Hepatocyte (in vitro differentiated cells): ENCODE measurements at regions not wholly inside any gene's neighbourhood (a gene's known extent, or its start where the extent isn't known, plus 50 kb on each side); places are given as distances from the start of the nearest gene placed in this dataset.

Source experiments
- DNase-seq: peaks from one replicate; pipeline ENCODE4 v3.0.0-alpha.2; 2016; ENCODE audit warnings: low spot score
- H2AFZ ChIP-seq: fragments of 200-600 bp; sonication (generic); 2 replicates; pipeline ENCODE4 v1.6.0; 2016; ENCODE audit warnings: antibody characterized with exemption, mild to moderate bottlenecking
- H3K27ac ChIP-seq: fragments of 200-600 bp; sonication (generic); 2 replicates; pipeline ENCODE4 v1.5.1; 2016; ENCODE audit warnings: mild to moderate bottlenecking
- H3K27me3 ChIP-seq: fragments of 200-600 bp; sonication (generic); 2 replicates; pipeline ENCODE4 v1.6.1; 2016
- H3K36me3 ChIP-seq: fragments of 200-600 bp; sonication (generic); replicated peaks from 2 replicates; pipeline ENCODE4 v1.5.1; 2016; ENCODE audit warnings: low read depth; ENCODE audit not compliant: insufficient read depth
- H3K4me1 ChIP-seq: fragments of 200-600 bp; sonication (generic); 2 replicates; pipeline ENCODE4 v1.5.1; 2016; ENCODE audit warnings: mild to moderate bottlenecking, moderate library complexity; ENCODE audit not compliant: insufficient read depth
- H3K4me2 ChIP-seq: fragments of 200-600 bp; sonication (generic); 2 replicates; pipeline ENCODE4 v1.6.0; 2016
- H3K4me3 ChIP-seq: fragments of 200-600 bp; sonication (generic); 2 replicates; pipeline ENCODE4 v1.5.1; 2016; ENCODE audit warnings: mild to moderate bottlenecking
- H3K79me2 ChIP-seq: fragments of 200-600 bp; sonication (generic); 2 replicates; pipeline ENCODE4 v1.6.0; 2017; ENCODE audit warnings: mild to moderate bottlenecking
- H3K9me2 ChIP-seq: fragments of 200-600 bp; sonication (generic); replicated peaks from 2 replicates; pipeline ENCODE4 v1.6.0; 2017; ENCODE audit warnings: mild to moderate bottlenecking; ENCODE audit not compliant: insufficient read depth
- H3K9me3 ChIP-seq: fragments of 200-600 bp; sonication (generic); 2 replicates; pipeline ENCODE4 v1.5.1; 2016; ENCODE audit warnings: low read depth, mild to moderate bottlenecking
- H4K20me1 ChIP-seq: fragments of 200-600 bp; sonication (generic); 2 replicates; pipeline ENCODE4 v1.6.0; 2016; ENCODE audit warnings: mild to moderate bottlenecking; ENCODE audit not compliant: insufficient read depth, poor library complexity, severe bottlenecking
- CTCF ChIP-seq: fragments of 200-600 bp; sonication (generic); IDR thresholded peaks from 2 replicates; pipeline ENCODE4 v1.5.1; 2016; ENCODE audit warnings: antibody characterized with exemption, mild to moderate bottlenecking; ENCODE audit not compliant: poor library complexity
- EZH2 ChIP-seq: fragments of 200-600 bp; sonication (generic); IDR thresholded peaks from 2 replicates; pipeline ENCODE4 v1.6.1; 2016; ENCODE audit warnings: antibody characterized with exemption, mild to moderate bottlenecking, borderline replicate concordance
- EZH2phosphoT487 ChIP-seq: fragments of 200-600 bp; sonication (generic); IDR thresholded peaks from one replicate; pipeline ENCODE4 v1.6.1; 2018; ENCODE audit warnings: antibody characterized with exemption, mild to moderate bottlenecking, low read depth, moderate library complexity; ENCODE audit not compliant: unreplicated experiment, severe bottlenecking
- WGBS: methylation state at CpG from one replicate; pipeline ENCODE4 v1.1.6; 2016; ENCODE audit warnings: low lambda C conversion rate; ENCODE audit errors: missing lambda C conversion rate; 5-methylcytosine and 5-hydroxymethylcytosine counted together

- Histone ChIP-seq H3K79me2 (no peaks in the 10 kb centered on the region), H2AFZ (no peak overlapping the region), H3K4me3 (no peak overlapping the region), H3K27me3 (no peaks in the 10 kb centered on the region), H3K4me2 (no peak overlapping the region), H3K36me3 (no peaks in the 10 kb centered on the region), H3K4me1 (peaks cover 19% of the 10 kb centered on the region), H3K27ac (peak overlapping the region; percentile 92), H3K9me3 (no peaks in the 10 kb centered on the region), H3K9me2 (no peaks in the 10 kb centered on the region), H4K20me1 (no peaks in the 10 kb centered on the region)
- no peak for DNase-seq
- 77% methylated on average over 5 of the region's 5 CpGs for WGBS
- TF ChIP-seq CTCF, result no peak
- TF ChIP-seq EZH2, result no peak
- TF ChIP-seq EZH2phosphoT487, result no peak
Measured at GRCh38 chr16:11495066-11495407, 91.7 kb downstream of the LITAF start.
